HCT116 (cell line): ENCODE measurements at regions not wholly inside any gene's neighbourhood (a gene's known extent, or its start where the extent isn't known, plus 50 kb on each side); places are given as distances from the start of the nearest gene placed in this dataset.

Source experiments
- EZH2phosphoT487 ChIP-seq: fragments of 200-600 bp; IDR thresholded peaks from 2 replicates; pipeline ENCODE4 v1.6.1; 2018; ENCODE audit warnings: antibody characterized with exemption, borderline replicate concordance
- RAD21 ChIP-seq: IDR thresholded peaks from 2 replicates; pipeline ENCODE4 v1.6.1; 2012; ENCODE audit warnings: low read depth, mild to moderate bottlenecking

- TF ChIP-seq EZH2phosphoT487 (no peak), RAD21 (no peak)
Measured at GRCh38 chr1:232153652-232154051, 476.3 kb downstream of the SIPA1L2 start.
